Stimulated activated naive CD8-positive, alpha-beta T cell treated with anti-CD3 and anti-CD28 coated beads, Interleukin-15, amount 100 ng/mL, for 72 hours (primary cell): ENCODE measurements at regions not wholly inside any gene's neighbourhood (a gene's known extent, or its start where the extent isn't known, plus 50 kb on each side); places are given as distances from the start of the nearest gene placed in this dataset.
"Not testable (repeated sequence)": the region's sequence is repeated elsewhere in the genome, so short reads cannot be mapped to it uniquely, and the experiment has no call there.

Experiments used
- ATAC-seq: fragments of 150-1000 bp; cut with Tn5 transposase; 2 replicates; pipeline ENCODE4 v1.10.0; 2021; ENCODE audit warnings: mild to moderate bottlenecking, moderate library complexity
- DNase-seq, 2 donors: peaks; one replicate each; pipeline ENCODE4 v3.0.0; 2021 to 2022
- H3K27ac Mint-ChIP-seq, 2 donors: one replicate each; pipeline ENCODE4 v1.8.0; 2022; ENCODE audit warnings: mild to moderate bottlenecking in 2 of 2, mixed read lengths in 2 of 2, moderate library complexity in 2 of 2
- H3K27me3 Mint-ChIP-seq: one replicate; pipeline ENCODE4 v1.8.0; 2022; ENCODE audit warnings: mixed read lengths
- H3K4me1 Mint-ChIP-seq: one replicate; pipeline ENCODE4 v1.8.0; 2022; ENCODE audit warnings: mild to moderate bottlenecking, mixed read lengths
- H3K4me3 Mint-ChIP-seq, 2 donors: one replicate each; pipeline ENCODE4 v1.8.0; 2022; ENCODE audit warnings: mild to moderate bottlenecking in 2 of 2, mixed read lengths in 2 of 2, moderate library complexity in 1 of 2
- H3K9me3 Mint-ChIP-seq, 2 donors: one replicate each; pipeline ENCODE4 v1.8.0; 2022; ENCODE audit warnings: mixed read lengths in 2 of 2

DNA sequence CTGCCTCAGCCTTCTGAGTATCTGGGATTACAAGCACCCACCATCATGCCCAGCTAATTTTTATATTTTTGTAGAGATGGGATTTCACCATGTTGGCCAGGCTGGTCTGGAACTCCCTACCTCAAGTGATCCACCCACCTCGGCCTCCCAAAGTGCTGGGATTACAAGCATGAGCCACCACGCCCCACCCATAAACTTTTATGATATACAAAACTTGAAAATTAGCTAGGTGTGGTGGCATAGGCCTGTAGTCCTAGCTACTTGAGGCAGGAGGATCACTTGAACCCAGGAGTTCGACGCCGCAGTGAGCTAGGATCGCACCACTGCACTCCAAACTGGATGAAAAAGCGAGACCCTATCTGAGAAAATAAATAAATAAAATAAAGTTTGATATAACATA, 149.5 kb upstream of the ATF7IP start:
- Mint-ChIP-seq H3K27ac (peak overlapping the region in 1 of 2 donors; percentile 81), H3K4me3 (peak overlapping the region in 1 of 2 donors; percentile 29), H3K4me1 (peaks cover 19% of the 10 kb centered on the region), H3K9me3 (peaks cover 11 to 23% of the 10 kb centered on the region in 2 donors)
- not testable (repeated sequence) for ATAC-seq, H3K27me3 Mint-ChIP-seq, DNase-seq

DNA sequence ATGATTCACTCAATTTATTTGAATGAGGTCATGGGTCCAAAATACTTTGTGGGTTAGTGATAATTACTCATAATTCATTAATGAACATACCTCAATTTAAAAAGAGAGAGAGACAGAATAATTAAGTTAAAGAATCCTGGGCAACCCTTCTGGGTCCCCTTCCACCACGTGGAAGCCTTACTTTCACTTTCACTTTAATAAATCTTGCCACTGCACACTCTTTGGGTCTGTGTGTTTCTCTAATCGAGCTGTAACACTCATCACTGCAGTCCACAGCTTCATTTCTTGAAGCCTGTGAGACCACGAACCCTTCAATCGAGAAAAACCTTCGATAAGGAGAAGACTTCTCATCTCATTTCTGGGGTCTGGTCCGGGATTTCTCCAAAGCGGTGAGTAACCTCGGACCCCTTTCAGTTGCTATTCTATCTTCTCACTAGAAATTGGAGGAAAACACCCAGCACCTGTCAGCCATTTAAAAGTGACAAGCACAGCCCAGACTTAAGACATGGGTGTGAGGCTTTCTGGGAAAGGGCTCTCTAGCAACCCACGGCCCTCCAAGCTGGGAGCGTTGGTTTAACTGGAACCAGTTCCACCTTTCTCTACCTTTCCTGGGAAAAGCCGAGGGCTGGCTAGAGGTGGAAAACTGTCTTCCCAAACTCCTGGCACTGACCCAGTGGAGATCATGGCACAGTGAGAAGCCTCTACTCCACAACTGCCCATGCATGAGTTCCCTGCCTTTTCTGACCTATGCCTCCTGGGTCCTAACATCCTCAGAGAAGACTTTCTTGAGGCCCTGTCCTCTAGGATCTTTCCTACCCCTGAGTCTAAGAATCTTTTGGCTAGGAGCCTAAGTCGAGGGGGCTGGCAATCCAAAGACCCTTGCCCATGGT, 148.8 kb upstream of the ATF7IP start:
- Mint-ChIP-seq H3K27me3 (no peaks in the 10 kb centered on the region), H3K27ac (peak overlapping the region; percentile 27 to 89), H3K9me3 (peaks cover 16 to 30% of the 10 kb centered on the region in 2 donors), H3K4me3 (peak overlapping the region; percentile 44 to 70), H3K4me1 (peaks cover 26% of the 10 kb centered on the region)
- ATAC-seq: peak; percentile 81
- peak in 1 of 2 donors; percentile 41 for DNase-seq

DNA sequence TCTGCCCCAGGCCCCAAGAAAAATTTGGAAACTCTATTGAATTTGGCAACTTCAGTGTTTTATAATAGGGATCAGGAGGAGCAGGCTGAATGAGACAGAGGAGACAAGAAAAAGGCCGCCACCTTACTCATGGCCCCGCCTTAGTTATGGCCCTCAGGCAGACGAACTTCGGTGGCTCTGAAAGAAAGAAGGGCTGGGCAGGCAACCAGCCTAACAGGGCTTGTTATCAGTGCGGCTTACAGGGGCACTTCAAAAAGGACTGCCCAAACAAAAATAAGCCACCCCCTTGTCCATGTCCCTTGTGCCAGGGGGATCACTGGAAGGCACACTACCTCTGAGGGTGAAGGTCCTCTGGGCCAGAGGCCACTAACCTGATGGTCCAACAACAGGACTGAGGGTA, 146.3 kb upstream of the ATF7IP start:
- no peak for ATAC-seq
- H3K27ac Mint-ChIP-seq: no peak overlapping the region

DNA sequence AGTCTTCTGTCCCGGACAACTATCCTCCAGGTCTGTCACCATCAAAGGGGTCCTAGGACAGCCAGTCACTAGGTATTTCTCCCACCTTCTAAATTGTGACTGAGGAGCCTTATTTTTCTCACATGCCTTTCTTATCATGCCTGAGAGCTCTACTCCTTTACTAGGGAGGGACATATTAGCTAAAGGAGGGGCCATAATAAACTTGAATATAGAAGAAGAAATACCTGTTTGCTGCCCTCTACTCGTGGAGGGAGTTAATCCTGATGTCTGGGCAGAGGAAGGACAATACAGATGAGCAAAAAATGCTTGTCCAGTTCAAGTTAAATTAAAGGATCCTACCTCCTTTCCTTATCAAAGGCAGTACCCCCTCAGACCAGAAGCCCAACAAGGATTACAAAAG, 145.8 kb upstream of the ATF7IP start:
- not testable (repeated sequence) for H3K27ac Mint-ChIP-seq, ATAC-seq, H3K27me3 Mint-ChIP-seq, DNase-seq, H3K4me3 Mint-ChIP-seq
- Mint-ChIP-seq H3K9me3 (peaks cover 16 to 30% of the 10 kb centered on the region in 2 donors), H3K4me1 (peaks cover 27% of the 10 kb centered on the region)

More for the DNA sequence above, 146.3 kb upstream of the ATF7IP start:
- Mint-ChIP-seq H3K9me3 (peaks cover 16 to 30% of the 10 kb centered on the region in 2 donors), H3K27me3 (no peaks in the 10 kb centered on the region), H3K4me1 (peaks cover 27% of the 10 kb centered on the region), H3K4me3 (no peak overlapping the region)
- DNase-seq: no peak

DNA sequence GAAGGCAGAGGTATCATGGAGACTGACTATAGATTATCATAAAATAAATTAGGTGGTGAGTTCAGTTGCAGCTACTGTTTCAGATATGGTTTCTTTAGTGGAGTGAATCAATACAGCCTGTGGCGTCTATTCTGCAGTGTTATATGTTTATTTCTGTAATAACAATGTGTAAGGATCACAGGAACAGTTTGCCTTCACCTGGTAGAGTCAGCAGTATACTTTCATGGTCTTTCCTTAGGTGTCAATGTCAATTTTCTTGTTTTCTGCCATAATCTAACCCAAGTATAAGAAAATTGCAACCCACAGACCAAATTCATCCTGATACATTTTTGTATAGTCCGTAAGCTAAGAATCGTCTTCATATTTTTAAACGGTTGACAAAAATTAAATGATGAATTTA, 140.4 kb upstream of the ATF7IP start:
- Mint-ChIP-seq H3K27ac (no peak overlapping the region), H3K4me1 (peaks cover 17% of the 10 kb centered on the region), H3K27me3 (no peaks in the 10 kb centered on the region), H3K4me3 (no peak overlapping the region), H3K9me3 (peaks cover 16 to 19% of the 10 kb centered on the region in 2 donors)
- no peak for ATAC-seq
- DNase-seq: no peak

DNA sequence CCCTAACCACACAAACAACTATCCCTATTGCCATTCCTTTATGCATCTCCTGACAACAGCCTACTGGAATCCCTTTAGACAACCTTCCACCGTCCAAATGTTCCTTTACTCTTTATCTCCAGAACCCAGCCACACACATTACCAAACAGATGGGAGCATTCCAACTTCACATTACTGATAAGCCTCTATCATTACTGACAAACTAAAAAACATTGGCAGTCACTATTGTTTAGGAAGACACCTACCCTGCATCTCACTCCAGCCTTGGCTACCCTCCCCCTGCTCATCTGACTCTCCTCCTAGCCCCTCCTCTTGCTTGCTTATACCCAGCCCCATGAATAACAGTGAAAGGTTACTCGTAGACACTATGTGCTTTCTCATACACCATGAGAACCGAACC, 130.3 kb upstream of the ATF7IP start:
- not testable (repeated sequence) for ATAC-seq, H3K4me3 Mint-ChIP-seq, H3K27ac Mint-ChIP-seq, DNase-seq
- Mint-ChIP-seq H3K9me3 (peaks cover 13 to 20% of the 10 kb centered on the region in 2 donors), H3K27me3 (peaks cover 11% of the 10 kb centered on the region), H3K4me1 (peaks cover 13% of the 10 kb centered on the region)

DNA sequence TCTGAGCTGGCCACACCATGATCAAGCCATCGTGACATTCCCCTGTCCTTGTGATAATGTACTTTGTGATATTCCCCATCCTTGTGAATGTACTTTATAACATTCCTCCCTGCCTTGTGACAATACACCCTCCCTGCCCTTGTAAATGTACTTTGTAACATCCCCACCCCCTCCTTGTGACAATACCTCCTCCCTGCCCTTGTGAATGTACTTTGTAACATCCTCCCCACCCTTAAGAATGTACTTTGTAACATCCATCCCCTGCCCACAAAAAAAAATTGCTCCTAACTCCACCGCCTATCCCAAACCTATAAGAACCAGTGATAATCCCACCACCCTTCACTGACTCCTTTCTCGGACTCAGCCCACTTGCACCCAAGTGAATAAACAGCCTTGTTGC, 128.8 kb upstream of the ATF7IP start:
- not testable (repeated sequence) for H3K27ac Mint-ChIP-seq, DNase-seq, H3K27me3 Mint-ChIP-seq, ATAC-seq, H3K4me3 Mint-ChIP-seq
- Mint-ChIP-seq H3K4me1 (peaks cover 21% of the 10 kb centered on the region), H3K9me3 (peaks cover 7 to 15% of the 10 kb centered on the region in 2 donors)

DNA sequence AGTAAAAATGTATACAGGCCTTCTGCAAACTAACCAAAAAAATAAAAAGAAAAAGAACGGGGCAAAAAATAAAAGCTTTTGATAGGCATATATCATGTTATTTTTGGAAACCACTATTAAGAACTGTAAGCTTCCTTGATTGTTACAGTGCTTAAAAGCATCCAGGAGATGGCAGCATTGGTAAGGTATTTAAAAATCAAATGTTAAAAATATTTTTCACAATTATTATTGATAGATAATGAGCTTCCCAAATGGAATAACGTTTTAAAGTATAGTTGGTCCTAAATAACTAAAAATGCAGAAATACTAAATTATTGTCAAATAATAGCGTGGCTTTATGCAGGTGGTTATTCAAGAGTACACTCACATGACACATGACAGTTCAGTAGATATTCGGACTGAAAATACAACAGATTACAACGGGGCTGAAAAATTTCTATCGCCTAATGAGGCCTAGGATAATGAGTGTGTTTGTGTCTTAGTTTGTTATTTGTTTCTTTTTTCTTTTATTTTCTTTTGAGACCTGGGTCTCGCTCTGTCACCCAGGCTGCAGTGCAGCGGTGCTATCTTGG, 127.2 kb upstream of the ATF7IP start:
- DNase-seq (no peak), ATAC-seq (no peak)
- Mint-ChIP-seq H3K4me1 (peaks cover 21% of the 10 kb centered on the region), H3K27me3 (no peaks in the 10 kb centered on the region), H3K27ac (no peak overlapping the region), H3K4me3 (no peak overlapping the region), H3K9me3 (peaks cover 0 to 7% of the 10 kb centered on the region in 2 donors)

DNA sequence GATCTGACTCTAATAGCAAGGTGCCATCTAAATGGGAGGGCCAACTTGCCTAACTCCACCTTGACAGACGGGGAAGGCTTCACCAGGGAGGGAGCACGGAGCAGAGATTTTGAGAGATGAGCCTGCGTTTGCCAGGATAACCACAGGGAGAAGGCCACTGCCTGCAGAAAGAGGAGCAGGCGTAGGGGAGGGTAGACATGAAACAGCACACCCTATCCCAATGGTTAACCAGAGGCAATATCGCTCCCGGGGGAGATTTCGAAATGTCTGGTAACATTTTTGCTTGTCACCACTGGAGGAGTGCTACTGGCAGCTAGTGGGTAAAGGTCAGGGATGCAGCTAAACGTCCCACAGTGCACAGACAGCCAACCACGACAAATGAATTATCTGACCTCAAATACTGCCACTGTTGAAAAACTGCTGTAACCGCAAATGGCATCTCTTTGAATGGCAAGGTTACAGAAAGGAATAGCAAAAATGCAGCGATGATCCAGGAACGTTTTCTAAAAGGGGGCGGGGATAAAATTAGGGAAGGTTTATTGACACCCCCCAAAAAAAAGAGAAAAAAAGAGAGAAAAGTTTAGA, 126.0 kb upstream of the ATF7IP start:
- peak; percentile 40 to 65 for DNase-seq
- H3K4me1 Mint-ChIP-seq: peaks cover 21% of the 10 kb centered on the region
- ATAC-seq: peak; percentile 97
- peaks cover 9 to 11% of the 10 kb centered on the region in 2 donors for H3K9me3 Mint-ChIP-seq
- H3K27me3 Mint-ChIP-seq: no peaks in the 10 kb centered on the region
- H3K4me3 Mint-ChIP-seq: peak overlapping the region; percentile 75 to 87
- peak overlapping the region in 1 of 2 donors; percentile 91 for H3K27ac Mint-ChIP-seq

DNA sequence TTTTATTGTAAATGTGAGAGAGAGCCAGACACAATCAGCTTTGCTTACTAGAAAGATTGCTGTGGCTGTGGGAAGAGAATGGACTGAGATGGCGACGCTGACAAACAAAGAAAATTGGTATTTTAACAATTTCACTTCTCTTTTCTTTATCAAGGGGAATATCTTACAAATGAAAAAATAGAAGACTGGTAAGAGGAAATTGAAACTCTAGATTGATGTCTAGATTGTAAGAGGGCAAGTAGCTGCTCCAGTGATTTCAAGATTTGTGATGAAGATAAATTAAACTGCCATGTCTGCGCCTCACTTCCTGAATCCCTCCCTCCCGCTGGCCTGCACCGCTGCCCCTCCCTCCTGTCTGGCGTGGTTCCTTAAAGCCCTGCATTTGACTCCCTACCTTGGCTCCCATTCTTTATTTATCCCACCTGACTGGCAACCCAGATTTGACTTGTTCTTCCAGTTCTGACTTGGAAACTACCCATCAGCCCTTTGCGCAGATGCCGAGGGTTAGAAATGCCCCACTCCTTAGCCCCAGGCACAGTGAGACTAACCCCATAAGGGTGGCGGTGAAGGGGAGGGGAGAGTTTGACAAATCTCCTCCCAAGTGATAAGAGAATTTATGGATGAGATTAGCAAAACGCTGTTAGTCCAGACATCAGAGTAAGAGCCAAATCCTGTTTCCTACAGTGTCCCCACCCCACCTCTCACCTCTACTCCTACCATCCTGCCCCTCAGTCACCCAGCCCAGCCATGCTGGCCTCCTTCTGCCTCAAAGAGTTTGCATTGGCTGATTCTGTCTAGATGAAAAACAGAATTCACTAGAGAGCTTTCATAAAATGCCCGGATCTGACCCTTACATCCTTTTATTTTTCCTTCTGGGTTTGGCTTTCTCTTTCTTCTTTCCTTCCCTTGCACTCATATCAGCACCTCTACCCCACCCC, 125.3 kb upstream of the ATF7IP start:
- Mint-ChIP-seq H3K27ac (peak overlapping the region in 1 of 2 donors; percentile 91), H3K9me3 (peaks cover 11 to 16% of the 10 kb centered on the region in 2 donors), H3K4me3 (peak overlapping the region; percentile 75 to 87)

DNA sequence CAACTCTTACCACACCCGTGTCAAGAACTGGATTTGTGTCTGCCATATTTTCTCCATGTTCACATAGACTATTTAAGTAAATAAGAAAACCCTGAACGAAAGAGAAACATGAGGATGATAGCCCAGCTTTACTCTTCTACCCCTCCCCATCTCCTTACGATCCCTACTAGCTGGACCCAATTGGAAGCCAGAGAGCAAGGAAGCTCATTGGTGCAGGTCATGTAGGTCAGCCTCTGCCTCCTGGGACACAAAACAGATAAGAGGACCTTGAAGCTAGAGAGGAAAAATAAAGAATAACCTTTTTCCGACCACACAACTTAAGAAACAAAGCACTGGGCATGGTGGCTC, 124.6 kb upstream of the ATF7IP start:
- Mint-ChIP-seq H3K4me1 (peaks cover 21% of the 10 kb centered on the region), H3K27ac (no peak overlapping the region), H3K4me3 (peak overlapping the region in 1 of 2 donors; percentile 87), H3K9me3 (peaks cover 11 to 16% of the 10 kb centered on the region in 2 donors), H3K27me3 (no peaks in the 10 kb centered on the region)
- no peak for ATAC-seq
- no peak for DNase-seq

More for the DNA sequence above, 125.3 kb upstream of the ATF7IP start:
- peaks cover 21% of the 10 kb centered on the region for H3K4me1 Mint-ChIP-seq
- DNase-seq (no peak), ATAC-seq (peak; percentile 6)
- no peaks in the 10 kb centered on the region for H3K27me3 Mint-ChIP-seq

DNA sequence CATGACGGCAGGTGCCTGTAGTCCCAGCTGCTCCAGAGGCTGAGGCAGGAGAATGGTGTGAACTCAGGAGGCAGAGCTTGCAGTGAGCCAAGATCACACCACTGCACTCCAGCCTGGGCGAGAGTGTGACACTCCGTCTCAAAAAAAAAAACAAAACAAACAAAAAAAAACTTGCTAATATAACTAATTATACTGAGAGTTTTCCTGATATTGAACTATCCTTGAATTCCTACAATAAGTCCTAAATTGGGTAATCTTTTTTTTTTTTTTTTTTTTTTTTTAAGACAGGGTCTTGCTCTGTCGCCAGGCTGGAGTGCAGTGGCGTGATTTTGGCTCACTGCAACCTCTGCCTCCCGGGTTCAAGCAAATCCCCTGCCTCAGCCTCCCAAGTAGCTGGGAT, 122.7 kb upstream of the ATF7IP start:
- H3K27ac Mint-ChIP-seq, H3K27me3 Mint-ChIP-seq, ATAC-seq, H3K4me3 Mint-ChIP-seq, DNase-seq: not testable (repeated sequence)
- Mint-ChIP-seq H3K4me1 (peaks cover 21% of the 10 kb centered on the region), H3K9me3 (peaks cover 11 to 16% of the 10 kb centered on the region in 2 donors)

DNA sequence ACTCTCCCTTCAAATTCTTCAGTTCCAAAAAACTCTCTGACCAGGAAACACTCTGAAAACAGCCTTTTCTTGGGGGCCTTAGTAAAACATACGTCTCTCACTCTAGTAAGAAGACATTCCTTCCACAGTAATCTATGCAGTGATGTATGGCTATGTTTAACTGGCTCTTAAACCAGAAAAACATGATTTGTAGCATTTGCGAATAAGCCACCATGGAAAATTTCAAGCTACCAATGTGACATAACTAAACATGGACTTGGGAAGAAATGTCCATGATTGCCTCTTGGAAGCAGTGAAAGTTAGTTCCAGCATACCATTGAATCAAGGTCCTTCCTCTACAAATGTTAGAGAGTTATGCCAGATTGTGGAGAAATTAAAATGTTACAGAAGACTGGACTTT, 121.5 kb upstream of the ATF7IP start:
- no peak overlapping the region for H3K27ac Mint-ChIP-seq
- no peak overlapping the region for H3K4me3 Mint-ChIP-seq
- DNase-seq (no peak), ATAC-seq (no peak)
- peaks cover 11 to 16% of the 10 kb centered on the region in 2 donors for H3K9me3 Mint-ChIP-seq
- peaks cover 20% of the 10 kb centered on the region for H3K4me1 Mint-ChIP-seq
- H3K27me3 Mint-ChIP-seq: no peaks in the 10 kb centered on the region

DNA sequence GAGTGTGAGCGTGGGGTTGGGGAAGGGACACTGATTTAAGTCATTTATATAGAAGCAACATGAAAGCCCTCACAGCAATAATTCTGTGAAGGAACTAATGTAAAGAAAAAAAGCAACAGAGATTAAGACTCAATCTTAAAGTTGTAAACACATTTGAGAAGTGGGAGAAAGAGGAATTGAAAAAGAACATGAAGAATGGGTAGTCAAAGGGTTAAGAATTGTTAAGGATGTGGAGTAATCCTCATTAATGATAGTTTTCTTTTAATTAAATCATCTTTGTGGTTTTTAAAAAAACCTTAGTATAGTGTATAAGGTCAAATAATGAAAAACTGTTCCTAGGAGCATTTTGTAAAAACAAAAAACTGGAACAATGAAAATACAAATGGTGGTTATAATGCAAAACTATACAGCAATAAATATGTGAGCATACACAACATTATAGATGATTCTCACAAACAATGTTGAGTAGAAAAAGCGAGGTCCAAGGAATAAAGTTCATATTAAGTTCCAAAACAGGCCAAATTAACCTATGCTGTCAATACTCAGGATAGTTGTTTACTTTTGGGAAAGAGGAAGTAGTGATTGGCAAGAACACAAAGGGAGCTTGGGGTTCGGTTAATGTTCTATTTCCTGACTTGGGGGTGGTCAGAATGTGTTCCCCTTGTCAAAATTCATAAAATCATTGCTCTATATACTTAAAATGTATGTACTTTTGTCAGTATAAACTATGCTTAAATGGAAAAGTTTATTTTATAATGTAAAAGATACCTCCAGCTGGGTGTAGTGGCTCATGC, 120.4 kb upstream of the ATF7IP start:
- peaks cover 9% of the 10 kb centered on the region for H3K4me1 Mint-ChIP-seq
- no peak overlapping the region for H3K4me3 Mint-ChIP-seq
- H3K27me3 Mint-ChIP-seq: no peaks in the 10 kb centered on the region
- H3K9me3 Mint-ChIP-seq: peaks cover 11 to 16% of the 10 kb centered on the region in 2 donors
- H3K27ac Mint-ChIP-seq: no peak overlapping the region
- DNase-seq (no peak), ATAC-seq (no peak)
